HepG2 (cell line): ENCODE measurements at regions not wholly inside any gene's neighbourhood (a gene's known extent, or its start where the extent isn't known, plus 50 kb on each side); places are given as distances from the start of the nearest gene placed in this dataset.

Source experiments
- ATAC-seq: fragments of 200-7000 bp; cut with Tn5 transposase; 3 replicates; pipeline ENCODE4 v1.9.1; 2020; ENCODE audit warnings: mild to moderate bottlenecking, moderate library complexity
- BruUV-seq: library from RNA; stranded (reverse); fragments of 400-500 nt; replicated peaks from 2 replicates; lab custom pipeline; 2021; lab: Mats Ljungman, UMichigan
- CTCF ChIA-PET: fragments of 300-600 bp; formaldehyde crosslinking; extraction: SDS; loops from one replicate; lab custom pipeline; 2021; ENCODE audit warnings: low total read pairs, inconsistent platforms, low intra/inter-chr PET ratio; lab: Yijun Ruan, JAX
- POLR2A ChIA-PET: fragments of 350-600 bp; sonication (Branson Sonifier 250); formaldehyde crosslinking; loops from one replicate; lab custom pipeline; 2020; ENCODE audit warnings: antibody characterized with exemption, inconsistent platforms; lab: Yijun Ruan, JAX
- DNase-seq: peaks from one replicate; pipeline ENCODE4 v3.0.0-alpha.2; 2015; ENCODE audit warnings: low spot score
- FAIRE-seq: peaks from 3 replicates; lab custom pipeline; 2011; peaks lifted over from hg19 to GRCh38; lab: Jason Lieb, UNC
- H2AFZ ChIP-seq: one replicate; pipeline ENCODE4 v1.6.1; 2011; ENCODE audit warnings: low read length, inconsistent platforms
- H3K27ac ChIP-seq: fragments of 300-600 bp; 3 replicates; pipeline ENCODE4 v1.8.0; 2011; ENCODE audit warnings: mixed run types, mild to moderate bottlenecking, mixed read lengths, low read length, inconsistent platforms; ENCODE audit not compliant: insufficient read depth; ENCODE audit errors: extremely low read length
- H3K27me3 ChIP-seq, 2 experiments: fragments of 200-600 bp in 1 of 2; 2 replicates in 1 of 2; 3 replicates in 1 of 2; pipeline versions ENCODE4 v1.6.0 to v1.8.0; 2011; ENCODE audit warnings: low read length in 2 of 2, mild to moderate bottlenecking in 2 of 2, moderate library complexity in 2 of 2, inconsistent platforms in 1 of 2; ENCODE audit not compliant: insufficient read depth in 2 of 2, control insufficient read depth in 1 of 2
- H3K36me3 ChIP-seq, 2 experiments: fragments of 200-600 bp in 1 of 2; replicated peaks in 1 of 2; 2 replicates in 1 of 2; 3 replicates in 1 of 2; pipeline versions ENCODE4 v1.5.1 to v1.8.0; 2011; ENCODE audit warnings: low read length in 2 of 2, inconsistent platforms in 1 of 2; ENCODE audit not compliant: insufficient read depth in 2 of 2, control insufficient read depth in 1 of 2
- H3K4me1 ChIP-seq: 2 replicates; pipeline ENCODE4 v1.5.1; 2012; ENCODE audit warnings: low read length, inconsistent platforms; ENCODE audit not compliant: insufficient read depth
- H3K4me2 ChIP-seq: 2 replicates; pipeline ENCODE4 v1.6.0; 2011; ENCODE audit warnings: low read depth, low read length, inconsistent platforms
- H3K4me3 ChIP-seq, 3 experiments: fragments of 200-600 bp in 1 of 3; sonication (generic), shearing (Covaris generic) in 1 of 3; replicated peaks in 1 of 3; 2 replicates each; pipeline ENCODE4 v1.5.1; 2011 to 2016; ENCODE audit warnings: low read length in 3 of 3, inconsistent platforms in 2 of 3, low read depth in 2 of 3, mild to moderate bottlenecking in 2 of 3, control low read depth in 1 of 3, mixed read lengths in 1 of 3; ENCODE audit not compliant: insufficient read depth in 1 of 3
- H3K79me2 ChIP-seq: one replicate; pipeline ENCODE4 v1.6.1; 2011; ENCODE audit warnings: low read length, inconsistent platforms; ENCODE audit not compliant: insufficient read depth
- H3K9ac ChIP-seq: 2 replicates; pipeline ENCODE4 v1.6.0; 2011; ENCODE audit warnings: mild to moderate bottlenecking, low read depth, low read length, inconsistent platforms; ENCODE audit not compliant: insufficient read depth
- H3K9me3 ChIP-seq: 2 replicates; pipeline ENCODE4 v1.5.1; 2012; ENCODE audit warnings: mild to moderate bottlenecking, low read length
- H4K20me1 ChIP-seq: 2 replicates; pipeline ENCODE4 v1.6.0; 2011; ENCODE audit warnings: inconsistent platforms, mild to moderate bottlenecking, low read length, moderate library complexity; ENCODE audit not compliant: insufficient read depth
- AGO1 ChIP-seq: fragments of 200-400 bp; formaldehyde crosslinking; IDR thresholded peaks from 2 replicates; pipeline ENCODE4 v1.6.1; 2017; ENCODE audit warnings: mild to moderate bottlenecking, low read depth, low read length, moderate library complexity; ENCODE audit not compliant: poor library complexity, severe bottlenecking
- AGO2 ChIP-seq: fragments of 200-400 bp; formaldehyde crosslinking; optimal IDR thresholded peaks from 2 replicates; pipeline ENCODE3; 2017; ENCODE audit warnings: mild to moderate bottlenecking, low read depth, low read length, moderate library complexity
- KLF6 ChIP-seq: IDR thresholded peaks from 2 replicates; pipeline ENCODE4 v1.8.0; 2016; ENCODE audit warnings: missing biosample characterization, missing genetic modification reagents
- RARA ChIP-seq: IDR thresholded peaks from 2 replicates; pipeline ENCODE4 v1.6.1; 2016; ENCODE audit warnings: missing genetic modification reagents, missing compliant biosample characterization
- SCMH1 ChIP-seq: sonication (generic); formaldehyde crosslinking; IDR thresholded peaks from 2 replicates; pipeline ENCODE4 v1.9.0; 2021; ENCODE audit warnings: missing genetic modification reagents, mild to moderate bottlenecking, borderline replicate concordance
- SNAI1 ChIP-seq: sonication (generic); formaldehyde crosslinking; IDR thresholded peaks from 2 replicates; pipeline ENCODE4 v1.5.0; 2020; ENCODE audit warnings: mild to moderate bottlenecking, missing genetic modification reagents, borderline replicate concordance
- SSRP1 ChIP-seq: IDR thresholded peaks from 2 replicates; pipeline ENCODE4 v1.6.1; 2016; ENCODE audit warnings: control low read depth
- XBP1 ChIP-seq: sonication (generic); formaldehyde crosslinking; IDR thresholded peaks from 2 replicates; pipeline ENCODE4 v1.5.0; 2020; ENCODE audit warnings: missing genetic modification reagents
- ZFP36L1 ChIP-seq: sonication (generic); formaldehyde crosslinking; IDR thresholded peaks from 2 replicates; pipeline ENCODE4 v1.8.0; 2022; ENCODE audit warnings: mild to moderate bottlenecking, missing genetic modification reagents, moderate library complexity
- ZNF451 ChIP-seq: sonication (generic); formaldehyde crosslinking; IDR thresholded peaks from 2 replicates; pipeline ENCODE4 v1.5.0; 2020; ENCODE audit warnings: mild to moderate bottlenecking, missing genetic modification reagents
- ZNF841 ChIP-seq: sonication (generic); formaldehyde crosslinking; IDR thresholded peaks from 2 replicates; pipeline ENCODE4 v1.8.1; 2023; ENCODE audit warnings: missing genetic modification reagents, borderline replicate concordance
- WGBS: methylation state at CpG from one replicate; pipeline ENCODE4 v1.1.6; 2017; ENCODE audit warnings: low lambda C conversion rate; 5-methylcytosine and 5-hydroxymethylcytosine counted together
- in situ Hi-C: cut with HindIII; loops from 2 replicates; pipeline ENCODE4 v1.10.0; 2017; ENCODE audit warnings: low pct_unique_long_range_greater_than_20kb; ENCODE audit not compliant: extremely low pct_ligation_motif_present
- intact Hi-C: fragments of 100-400 bp; cut with micrococcal nuclease; formaldehyde crosslinking; loops from one replicate; pipeline ENCODE4 v1.10.0; 2022; ENCODE audit not compliant: unreplicated experiment
- TF ChIP-seq, protein P1 (sequence below): IDR thresholded peaks from 2 replicates; pipeline ENCODE4 v1.6.1; 2016; ENCODE audit warnings: missing biosample characterization, missing genetic modification reagents, low read depth
- TF ChIP-seq, protein P2 (sequence below): sonication (generic); formaldehyde crosslinking; IDR thresholded peaks from 2 replicates; pipeline ENCODE4 v1.4.0; 2020; ENCODE audit warnings: missing genetic modification reagents
- TF ChIP-seq, protein P3 (sequence below): sonication (generic); formaldehyde crosslinking; IDR thresholded peaks from 2 replicates; pipeline ENCODE4 v1.4.0; 2020; ENCODE audit warnings: missing genetic modification reagents
- TF ChIP-seq, protein P4 (sequence below): IDR thresholded peaks from 2 replicates; pipeline ENCODE4 v1.6.1; 2012; ENCODE audit warnings: low read depth, low read length, improper control_type of control experiment

DNA sequence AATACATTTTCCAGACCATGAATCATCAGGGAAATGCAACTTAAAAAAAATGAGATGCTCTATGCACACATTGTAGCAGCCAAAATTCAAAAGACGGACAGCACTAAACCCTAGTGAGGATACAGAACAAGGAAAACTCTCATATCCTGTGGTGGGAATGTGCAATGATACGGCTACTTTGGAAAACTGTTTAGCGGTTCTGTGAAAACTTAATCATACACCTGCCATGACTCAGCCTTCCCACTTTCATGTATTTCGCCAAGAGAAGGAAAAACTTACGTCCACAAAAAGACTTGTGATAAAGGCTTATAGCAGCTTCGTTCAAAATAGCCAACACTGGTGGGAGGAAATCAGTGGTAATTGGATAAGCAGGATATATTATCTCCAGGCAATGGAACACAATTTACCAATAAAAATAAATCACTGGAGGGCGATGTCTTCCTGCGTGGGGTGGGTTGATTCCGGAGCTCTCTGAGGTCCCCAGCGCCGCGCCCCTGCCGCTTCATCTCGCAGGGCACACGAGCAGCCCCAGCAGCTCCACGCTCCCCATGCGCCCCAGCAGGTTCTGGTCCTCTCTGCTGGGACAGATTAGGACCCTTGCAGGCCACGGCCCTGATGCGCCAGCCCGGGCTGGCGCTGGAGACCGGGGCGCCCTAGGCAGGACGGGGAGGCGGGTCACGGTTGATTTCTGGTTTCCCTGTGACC lies 97.2 kb upstream of the ARHGEF7 start:
- Histone ChIP-seq H4K20me1 (no peaks in the 10 kb centered on the region), H3K27ac (no peak overlapping the region), H3K79me2 (no peaks in the 10 kb centered on the region), H3K4me3 (no peak overlapping the region), H2AFZ (no peak overlapping the region), H3K36me3 (no peaks in the 10 kb centered on the region), H3K4me1 (no peaks in the 10 kb centered on the region; the same call in 1 of the 2 replicates), H3K4me2 (no peak overlapping the region), H3K9me3 (peaks cover 26% of the 10 kb centered on the region), H3K9ac (no peak overlapping the region), H3K27me3 (no peaks in the 10 kb centered on the region; a peak in 1 of 5 replicates)
- intact Hi-C loops = no loop called here
- POLR2A ChIA-PET = no interaction called here
- ATAC-seq = no peak
- in situ Hi-C loops = no loop called here
- CTCF ChIA-PET = no interaction called here
- no peak for FAIRE-seq
- BruUV-seq = no TSS peak
- DNase-seq = no peak
- WGBS = 61% methylated on average over 22 of the region's 26 CpGs
- TF ChIP-seq ZNF451 = no peak
- TF ChIP-seq, protein P1, sequence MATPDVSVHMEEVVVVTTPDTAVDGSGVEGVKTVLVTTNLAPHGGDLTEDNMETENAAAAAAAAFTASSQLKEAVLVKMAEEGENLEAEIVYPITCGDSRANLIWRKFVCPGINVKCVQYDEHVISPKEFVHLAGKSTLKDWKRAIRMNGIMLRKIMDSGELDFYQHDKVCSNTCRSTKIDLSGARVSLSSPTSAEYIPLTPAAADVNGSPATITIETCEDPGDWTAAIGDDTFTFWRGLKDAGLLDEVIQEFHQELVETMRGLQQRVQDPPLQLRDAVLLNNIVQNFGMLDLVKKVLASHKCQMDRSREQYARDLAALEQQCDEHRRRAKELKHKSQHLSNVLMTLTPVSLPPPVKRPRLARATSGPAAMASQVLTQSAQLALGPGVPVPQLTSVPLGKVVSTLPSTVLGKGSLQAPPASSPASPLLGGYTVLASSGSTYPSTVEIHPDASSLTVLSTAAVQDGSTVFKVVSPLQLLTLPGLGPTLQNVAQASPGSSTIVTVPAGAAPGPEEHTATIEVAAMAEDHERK (CRISPR knock-in tag) = no peak
- no peak for TF ChIP-seq SSRP1 (CRISPR knock-in tag)
- TF ChIP-seq, protein P2, sequence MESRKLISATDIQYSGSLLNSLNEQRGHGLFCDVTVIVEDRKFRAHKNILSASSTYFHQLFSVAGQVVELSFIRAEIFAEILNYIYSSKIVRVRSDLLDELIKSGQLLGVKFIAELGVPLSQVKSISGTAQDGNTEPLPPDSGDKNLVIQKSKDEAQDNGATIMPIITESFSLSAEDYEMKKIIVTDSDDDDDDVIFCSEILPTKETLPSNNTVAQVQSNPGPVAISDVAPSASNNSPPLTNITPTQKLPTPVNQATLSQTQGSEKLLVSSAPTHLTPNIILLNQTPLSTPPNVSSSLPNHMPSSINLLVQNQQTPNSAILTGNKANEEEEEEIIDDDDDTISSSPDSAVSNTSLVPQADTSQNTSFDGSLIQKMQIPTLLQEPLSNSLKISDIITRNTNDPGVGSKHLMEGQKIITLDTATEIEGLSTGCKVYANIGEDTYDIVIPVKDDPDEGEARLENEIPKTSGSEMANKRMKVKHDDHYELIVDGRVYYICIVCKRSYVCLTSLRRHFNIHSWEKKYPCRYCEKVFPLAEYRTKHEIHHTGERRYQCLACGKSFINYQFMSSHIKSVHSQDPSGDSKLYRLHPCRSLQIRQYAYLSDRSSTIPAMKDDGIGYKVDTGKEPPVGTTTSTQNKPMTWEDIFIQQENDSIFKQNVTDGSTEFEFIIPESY (CRISPR knock-in tag) = no peak
- TF ChIP-seq, protein P3, sequence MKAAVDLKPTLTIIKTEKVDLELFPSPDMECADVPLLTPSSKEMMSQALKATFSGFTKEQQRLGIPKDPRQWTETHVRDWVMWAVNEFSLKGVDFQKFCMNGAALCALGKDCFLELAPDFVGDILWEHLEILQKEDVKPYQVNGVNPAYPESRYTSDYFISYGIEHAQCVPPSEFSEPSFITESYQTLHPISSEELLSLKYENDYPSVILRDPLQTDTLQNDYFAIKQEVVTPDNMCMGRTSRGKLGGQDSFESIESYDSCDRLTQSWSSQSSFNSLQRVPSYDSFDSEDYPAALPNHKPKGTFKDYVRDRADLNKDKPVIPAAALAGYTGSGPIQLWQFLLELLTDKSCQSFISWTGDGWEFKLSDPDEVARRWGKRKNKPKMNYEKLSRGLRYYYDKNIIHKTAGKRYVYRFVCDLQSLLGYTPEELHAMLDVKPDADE (CRISPR knock-in tag) = no peak
- TF ChIP-seq AGO1 = no peak
- no peak for TF ChIP-seq XBP1
- no peak for TF ChIP-seq KLF6
- no peak for TF ChIP-seq RARA
- no peak for TF ChIP-seq ZFP36L1
- TF ChIP-seq SCMH1 (CRISPR knock-in tag) = no peak
- TF ChIP-seq ZNF841 (CRISPR knock-in tag) = no peak
- no peak for TF ChIP-seq AGO2
- TF ChIP-seq, protein P4, sequence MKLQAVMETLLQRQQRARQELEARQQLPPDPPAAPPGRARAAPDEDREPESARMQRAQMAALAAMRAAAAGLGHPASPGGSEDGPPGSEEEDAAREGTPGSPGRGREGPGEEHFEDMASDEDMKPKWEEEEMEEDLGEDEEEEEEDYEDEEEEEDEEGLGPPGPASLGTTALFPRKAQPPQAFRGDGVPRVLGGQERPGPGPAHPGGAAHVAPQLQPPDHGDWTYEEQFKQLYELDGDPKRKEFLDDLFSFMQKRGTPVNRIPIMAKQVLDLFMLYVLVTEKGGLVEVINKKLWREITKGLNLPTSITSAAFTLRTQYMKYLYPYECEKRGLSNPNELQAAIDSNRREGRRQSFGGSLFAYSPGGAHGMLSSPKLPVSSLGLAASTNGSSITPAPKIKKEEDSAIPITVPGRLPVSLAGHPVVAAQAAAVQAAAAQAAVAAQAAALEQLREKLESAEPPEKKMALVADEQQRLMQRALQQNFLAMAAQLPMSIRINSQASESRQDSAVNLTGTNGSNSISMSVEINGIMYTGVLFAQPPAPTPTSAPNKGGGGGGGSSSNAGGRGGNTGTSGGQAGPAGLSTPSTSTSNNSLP = no peak
- no peak for TF ChIP-seq SNAI1 (CRISPR knock-in tag)
